KMS-11 (cell line): ENCODE measurements at regions not wholly inside any gene's neighbourhood (a gene's known extent, or its start where the extent isn't known, plus 50 kb on each side); places are given as distances from the start of the nearest gene placed in this dataset.
"Not testable (repeated sequence)": the region's sequence is repeated elsewhere in the genome, so short reads cannot be mapped to it uniquely, and the experiment has no call there.

ENCODE experiments used
- H2AFZ ChIP-seq: fragments of 200-600 bp; sonication (generic); 2 replicates; pipeline ENCODE4 v1.6.1; 2016; ENCODE audit warnings: antibody characterized with exemption, mixed run types, low read depth
- H3K27ac ChIP-seq: fragments of 200-600 bp; sonication (generic); 2 replicates; pipeline ENCODE4 v1.6.1; 2016; ENCODE audit warnings: mild to moderate bottlenecking, mixed run types
- H3K27me3 ChIP-seq: fragments of 200-600 bp; sonication (generic); 2 replicates; pipeline ENCODE4 v1.6.1; 2017; ENCODE audit warnings: mild to moderate bottlenecking, low read depth, mixed run types, moderate library complexity; ENCODE audit not compliant: insufficient read depth
- H3K36me3 ChIP-seq: fragments of 200-600 bp; sonication (generic); 2 replicates; pipeline ENCODE4 v1.6.1; 2017; ENCODE audit warnings: mild to moderate bottlenecking, mixed run types; ENCODE audit not compliant: insufficient read depth
- H3K4me1 ChIP-seq: fragments of 200-600 bp; sonication (generic); 2 replicates; pipeline ENCODE4 v1.6.1; 2016; ENCODE audit warnings: mild to moderate bottlenecking, low read depth, mixed run types; ENCODE audit not compliant: poor library complexity, severe bottlenecking
- H3K4me2 ChIP-seq: fragments of 200-600 bp; sonication (generic); 2 replicates; pipeline ENCODE4 v1.7.0; 2016; ENCODE audit warnings: mild to moderate bottlenecking, mixed run types
- H3K4me3 ChIP-seq: fragments of 200-600 bp; sonication (generic); IDR thresholded peaks from 2 replicates; pipeline ENCODE4 v1.6.1; 2017; ENCODE audit warnings: low read depth, low read length, mixed read lengths; ENCODE audit not compliant: insufficient read depth
- H3K79me2 ChIP-seq: fragments of 200-600 bp; sonication (generic); 2 replicates; pipeline ENCODE4 v1.6.1; 2016; ENCODE audit warnings: low read depth, mixed run types; ENCODE audit not compliant: insufficient read depth
- H3K9ac ChIP-seq: fragments of 200-600 bp; sonication (generic); 2 replicates; pipeline ENCODE4 v1.6.1; 2016; ENCODE audit warnings: mild to moderate bottlenecking, mixed run types
- H4K20me1 ChIP-seq: fragments of 200-600 bp; sonication (generic); 2 replicates; pipeline ENCODE4 v1.6.1; 2016; ENCODE audit warnings: mild to moderate bottlenecking, mixed run types; ENCODE audit not compliant: insufficient read depth
- CTCF ChIP-seq: fragments of 200-600 bp; sonication (generic); conservative IDR thresholded peaks from 2 replicates; pipeline ENCODE4 v1.6.1; 2017; ENCODE audit warnings: low read depth, mild to moderate bottlenecking, antibody characterized with exemption, low read length, moderate library complexity, mixed read lengths

GRCh38 chr4:43587758-43588157 is 695.2 kb downstream of the GRXCR1 start:
- no peak for TF ChIP-seq CTCF
- Histone ChIP-seq H2AFZ (no peak overlapping the region), H3K36me3 (no peaks in the 10 kb centered on the region), H3K27ac (no peak overlapping the region), H3K79me2 (no peaks in the 10 kb centered on the region), H4K20me1 (no peaks in the 10 kb centered on the region), H3K27me3 (no peaks in the 10 kb centered on the region), H3K4me2 (no peak overlapping the region), H3K4me3 (no peak overlapping the region), H3K9ac (no peak overlapping the region), H3K4me1 (peaks cover 11% of the 10 kb centered on the region)

GRCh38 chr4:43607400-43607799 is 714.9 kb downstream of the GRXCR1 start:
- Histone ChIP-seq H3K36me3 (no peaks in the 10 kb centered on the region), H3K27ac (no peak overlapping the region), H4K20me1 (no peaks in the 10 kb centered on the region), H3K4me3 (no peak overlapping the region), H3K4me1 (no peaks in the 10 kb centered on the region), H3K9ac (no peak overlapping the region), H3K27me3 (no peaks in the 10 kb centered on the region), H2AFZ (no peak overlapping the region), H3K4me2 (no peak overlapping the region), H3K79me2 (no peaks in the 10 kb centered on the region)
- no peak for TF ChIP-seq CTCF

GRCh38 chr4:43607827-43608461 is 715.4 kb downstream of the GRXCR1 start:
- H3K4me2 ChIP-seq, result no peak overlapping the region
- H4K20me1 ChIP-seq, result no peaks in the 10 kb centered on the region
- no peak overlapping the region for H3K9ac ChIP-seq
- H3K4me3 ChIP-seq, result no peak overlapping the region
- H2AFZ ChIP-seq, result no peak overlapping the region
- no peaks in the 10 kb centered on the region for H3K4me1 ChIP-seq
- no peaks in the 10 kb centered on the region for H3K27me3 ChIP-seq
- no peaks in the 10 kb centered on the region for H3K36me3 ChIP-seq
- no peak overlapping the region for H3K27ac ChIP-seq
- no peaks in the 10 kb centered on the region for H3K79me2 ChIP-seq
- TF ChIP-seq CTCF, result no peak

- H3K79me2 ChIP-seq, result no peaks in the 10 kb centered on the region
- H3K27me3 ChIP-seq, result no peaks in the 10 kb centered on the region
- no peak overlapping the region for H3K9ac ChIP-seq
- no peaks in the 10 kb centered on the region for H3K4me1 ChIP-seq
- no peak overlapping the region for H3K27ac ChIP-seq
- H4K20me1 ChIP-seq, result no peaks in the 10 kb centered on the region
- no peaks in the 10 kb centered on the region for H3K36me3 ChIP-seq
- no peak for TF ChIP-seq CTCF
- H3K4me3 ChIP-seq, result no peak overlapping the region
- H3K4me2 ChIP-seq, result no peak overlapping the region
- no peak overlapping the region for H2AFZ ChIP-seq
Observed at GRCh38 chr4:43619219-43619618, 726.7 kb downstream of the GRXCR1 start.

- H4K20me1 ChIP-seq, H3K9ac ChIP-seq, H3K4me2 ChIP-seq, H3K4me3 ChIP-seq, H3K27me3 ChIP-seq, H3K4me1 ChIP-seq, H3K27ac ChIP-seq, H3K36me3 ChIP-seq, H2AFZ ChIP-seq, H3K79me2 ChIP-seq: not testable (repeated sequence)
Observed at GRCh38 chr4:43637893-43638292, 745.4 kb downstream of the GRXCR1 start.
